ENCODE measurements at regions not wholly inside any gene's neighbourhood (a gene's known extent, or its start where the extent isn't known, plus 50 kb on each side); places are given as distances from the start of the nearest gene placed in this dataset.
A peak's percentile ranks its signal among the peaks of the same experiment; 100 is the strongest.

DNA sequence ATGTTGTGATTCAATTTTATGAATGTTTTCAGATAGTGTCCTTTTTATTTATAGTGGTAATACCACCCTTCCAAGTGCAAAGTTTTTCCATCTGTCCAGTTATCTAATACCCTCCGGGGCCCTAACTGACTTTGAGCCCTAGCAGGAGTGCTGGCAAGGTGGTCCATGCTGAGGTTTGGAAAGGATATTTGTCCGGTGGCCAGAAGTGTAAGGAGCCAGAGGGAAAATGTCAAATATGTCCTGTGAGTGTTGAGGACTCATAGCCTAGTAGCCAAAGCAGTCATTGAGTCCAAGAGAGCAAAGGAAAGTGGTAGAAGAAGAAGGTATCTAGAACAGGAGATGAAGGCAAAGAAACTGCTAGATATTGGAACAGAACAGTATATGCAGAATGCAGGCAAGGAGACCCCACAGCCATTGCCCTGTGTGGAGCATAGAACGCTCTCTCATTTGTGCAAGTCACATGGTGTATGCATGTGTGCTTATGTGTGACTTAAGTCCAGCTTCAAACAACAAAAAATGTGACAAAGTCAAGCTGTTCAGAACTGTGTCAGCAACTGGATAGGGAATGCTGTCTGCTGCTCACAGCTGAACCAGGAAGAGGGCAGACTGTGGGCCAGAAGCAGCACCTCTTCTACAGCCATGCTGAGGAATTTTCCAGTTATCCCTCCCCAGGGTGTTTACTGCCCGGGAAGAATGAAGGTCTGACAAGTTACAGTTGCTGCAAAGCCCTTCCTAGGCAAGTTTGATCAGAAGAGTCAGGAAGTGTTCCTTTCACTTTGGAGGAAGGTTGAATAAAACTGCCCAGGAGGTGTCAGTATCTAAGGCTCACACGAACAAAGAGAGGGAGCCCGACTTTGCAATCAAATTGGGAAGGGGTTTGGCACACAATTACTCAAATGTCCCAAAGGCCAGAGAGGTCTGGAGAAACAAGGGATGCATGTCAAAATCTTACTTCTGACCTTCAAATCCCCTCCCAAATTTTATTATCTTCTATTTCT lies 463.3 kb upstream of the DMAC1 start:
- no peak for DNase-seq
- intact Hi-C loops (cut with DNase I), result no loop called here

DNA sequence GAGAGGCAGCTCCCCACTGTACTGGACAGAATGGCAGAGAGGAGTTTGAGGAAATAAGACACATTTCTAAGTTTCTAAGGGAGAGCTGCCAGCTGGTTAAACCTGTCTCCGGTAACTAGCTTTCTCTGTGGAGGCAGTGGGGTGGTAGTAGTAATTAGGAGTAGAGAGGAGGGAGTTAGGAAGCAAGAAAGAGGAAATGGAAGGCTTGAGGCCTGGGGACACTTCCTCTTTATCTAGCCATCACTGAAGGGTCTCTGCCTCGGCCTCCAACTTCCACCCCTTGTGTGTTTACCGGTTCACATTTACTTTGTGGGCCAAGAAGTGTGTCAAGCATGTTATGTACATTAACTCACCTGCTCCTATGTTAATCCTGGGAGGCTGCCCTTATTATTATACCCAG lies 462.2 kb upstream of the DMAC1 start:
- intact Hi-C loops (cut with DNase I), result no loop called here
- DNase-seq, result no peak

DNA sequence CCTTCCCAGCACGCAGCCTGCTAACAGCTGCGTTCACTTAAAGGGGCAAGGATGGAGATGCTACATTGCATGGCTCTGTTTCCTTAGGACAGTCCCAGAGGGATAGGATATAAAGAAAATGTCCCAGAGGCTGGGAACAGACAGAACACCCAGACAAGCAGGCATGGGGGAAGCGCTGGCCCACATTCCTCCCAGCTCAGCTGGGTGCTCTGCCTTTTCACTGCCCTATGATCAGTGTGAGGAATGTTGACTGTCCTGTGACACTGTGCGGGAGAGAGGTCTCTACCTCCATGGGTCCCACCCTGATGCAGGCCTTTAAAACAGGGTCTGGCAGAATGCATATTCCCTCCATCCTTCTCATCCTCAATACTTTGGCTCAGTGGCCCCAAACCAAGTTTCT lies 459.4 kb upstream of the DMAC1 start:
- DNase-seq, result no peak
- intact Hi-C loops (cut with DNase I), result no loop called here

DNA sequence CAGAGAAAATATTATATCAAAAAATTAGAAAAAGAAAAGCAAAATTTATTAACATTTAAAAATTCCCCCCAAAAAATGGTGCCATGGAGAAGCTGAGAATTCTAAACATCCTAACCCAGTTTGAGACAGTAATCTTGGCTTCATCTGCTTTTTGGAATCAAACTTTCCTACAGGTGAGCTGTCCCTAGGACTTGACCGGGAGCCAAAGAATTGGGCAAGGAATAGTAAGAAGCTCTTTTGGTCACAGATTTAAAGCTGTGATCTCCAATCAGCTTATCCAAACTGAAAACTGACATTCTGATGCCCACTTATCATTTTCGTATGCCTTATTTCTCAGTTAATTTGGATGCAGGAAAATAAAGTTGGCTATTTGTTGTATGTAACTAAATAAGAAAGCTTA lies 457.3 kb upstream of the DMAC1 start:
- intact Hi-C loops (cut with DNase I), result no loop called here
- no peak for DNase-seq

DNA sequence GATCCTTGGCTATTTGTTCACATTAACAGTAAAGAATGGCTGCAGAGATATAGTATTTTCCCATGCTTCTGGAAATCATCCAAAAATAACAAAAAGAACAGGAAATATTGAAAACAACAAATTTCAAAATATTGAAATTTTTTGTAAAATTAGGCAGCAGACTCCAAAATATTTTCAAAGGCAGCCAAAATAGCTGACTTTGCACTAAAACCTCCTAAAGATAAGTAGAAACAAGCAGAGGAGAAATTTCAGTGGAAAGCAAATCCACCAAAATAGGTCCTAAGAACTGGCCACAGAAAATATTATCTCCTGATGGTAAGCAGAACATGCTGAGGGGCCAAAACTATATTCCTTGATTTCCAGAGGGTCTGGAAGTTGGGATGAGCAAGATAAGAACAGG lies 456.3 kb upstream of the DMAC1 start:
- intact Hi-C loops (cut with DNase I), result no loop called here
- DNase-seq, result no peak

DNA sequence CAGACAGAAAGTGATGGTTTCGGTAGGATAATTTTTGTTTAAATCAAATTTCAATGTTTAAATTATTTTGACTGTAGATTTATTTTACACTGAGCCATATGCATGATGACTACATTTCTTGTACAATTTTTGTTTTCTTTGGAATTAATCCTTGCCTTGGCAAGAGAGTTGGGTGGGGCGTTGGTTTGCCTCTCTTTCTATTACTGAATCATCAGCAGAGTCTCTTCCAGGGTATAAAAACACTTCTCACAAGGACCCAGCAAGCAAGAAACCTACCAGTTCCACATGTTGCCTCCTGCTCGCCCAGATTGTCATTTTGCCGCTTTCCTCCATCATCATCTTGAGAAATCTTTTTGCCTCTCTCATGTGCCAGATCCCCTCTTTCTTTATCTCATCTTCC lies 455.0 kb upstream of the DMAC1 start:
- no peak for DNase-seq
- intact Hi-C loops (cut with DNase I), result no loop called here

DNA sequence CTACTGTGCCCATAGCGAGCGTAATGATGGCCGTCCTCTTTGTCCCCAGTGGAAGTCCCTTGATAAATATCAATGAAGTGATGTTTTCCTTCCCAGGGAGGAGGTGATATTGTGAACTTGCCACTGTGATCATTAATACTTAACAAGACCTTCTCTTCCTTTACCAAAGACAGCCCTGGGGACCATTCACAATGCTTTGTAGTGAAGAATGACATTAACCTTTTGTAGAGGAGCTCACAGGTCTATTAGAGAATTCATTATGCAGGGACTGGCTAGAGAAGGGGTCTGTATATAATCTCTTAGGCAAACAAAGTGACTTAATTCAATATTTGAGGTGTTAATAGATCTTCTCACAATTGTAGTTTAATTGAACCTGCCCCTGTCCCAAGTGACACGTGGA lies 452.9 kb upstream of the DMAC1 start:
- DNase-seq, result no peak
- intact Hi-C loops (cut with DNase I), result no loop called here

DNA sequence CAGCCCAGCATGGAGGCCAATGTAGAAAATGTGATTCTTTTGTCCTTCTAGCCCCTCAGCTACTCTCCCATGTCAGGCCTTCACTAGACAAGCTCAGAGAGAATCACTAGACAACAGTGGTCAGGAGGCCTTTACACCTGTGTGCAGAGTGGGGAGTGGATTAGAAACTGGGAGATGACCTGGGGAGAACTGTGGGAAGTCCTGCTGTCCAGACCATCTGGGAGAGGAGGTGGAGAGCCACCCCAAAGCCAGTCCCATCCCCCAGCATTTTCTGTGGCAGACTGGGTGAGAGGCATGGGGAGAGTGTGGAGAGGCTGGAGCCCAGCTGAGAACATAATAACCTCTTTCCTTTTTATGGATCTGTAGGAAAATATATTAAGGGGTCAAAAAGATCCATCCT lies 452.0 kb upstream of the DMAC1 start:
- intact Hi-C loops (cut with DNase I), result no loop called here

DNA sequence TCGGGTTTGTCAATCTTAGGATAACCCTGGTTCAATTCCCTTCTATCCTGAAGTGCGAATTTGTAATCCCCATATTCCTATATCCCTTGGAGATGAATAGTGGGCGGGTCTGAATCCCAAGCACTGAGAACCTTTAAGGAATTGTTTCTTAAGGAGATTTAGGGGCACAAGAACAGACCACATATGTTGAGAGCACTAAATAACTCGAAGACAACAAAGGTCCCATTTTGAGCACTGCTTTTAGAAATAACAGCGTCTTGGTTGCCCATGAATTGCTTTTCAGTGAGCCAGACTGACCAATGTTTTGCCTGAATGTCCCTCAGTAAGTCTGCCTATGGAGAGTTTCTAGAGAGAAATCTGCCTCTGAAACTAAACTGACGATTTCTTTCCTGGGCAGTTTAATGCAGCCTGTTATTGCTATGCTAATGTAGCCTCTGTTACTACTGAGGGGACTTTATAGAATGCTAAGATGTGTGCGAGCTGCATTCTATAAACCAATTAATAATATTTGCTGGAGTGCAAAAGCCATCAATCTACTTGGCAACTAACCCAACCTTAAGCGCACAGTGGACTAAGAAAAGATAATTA lies 445.0 kb upstream of the DMAC1 start:
- intact Hi-C loops (cut with DNase I), result no loop called here
- DNase-seq, result peak in 1 of 42 donors; percentile 18

More for the DNA sequence above, 452.0 kb upstream of the DMAC1 start:
- DNase-seq, result no peak

DNA sequence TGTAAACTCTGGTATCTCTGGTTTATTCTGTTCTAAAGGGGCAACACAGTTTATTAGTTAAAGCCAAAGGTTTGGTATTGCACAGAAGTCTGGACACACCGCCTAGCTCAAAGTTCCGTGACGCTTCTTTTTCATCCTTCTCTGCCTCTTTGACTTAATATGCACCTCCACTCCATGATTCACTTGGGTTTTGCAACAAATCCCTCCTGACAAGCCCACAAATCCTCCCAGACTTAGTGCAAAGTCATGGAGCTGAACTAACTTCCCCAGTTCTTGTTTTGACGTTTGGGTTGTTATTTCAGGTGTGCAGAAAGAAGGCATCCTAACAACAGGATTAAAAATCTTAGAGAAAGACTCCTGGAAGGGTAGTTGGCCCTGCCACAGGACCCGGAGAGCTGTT lies 441.6 kb upstream of the DMAC1 start:
- DNase-seq, result no peak
- intact Hi-C loops (cut with DNase I), result no loop called here

DNA sequence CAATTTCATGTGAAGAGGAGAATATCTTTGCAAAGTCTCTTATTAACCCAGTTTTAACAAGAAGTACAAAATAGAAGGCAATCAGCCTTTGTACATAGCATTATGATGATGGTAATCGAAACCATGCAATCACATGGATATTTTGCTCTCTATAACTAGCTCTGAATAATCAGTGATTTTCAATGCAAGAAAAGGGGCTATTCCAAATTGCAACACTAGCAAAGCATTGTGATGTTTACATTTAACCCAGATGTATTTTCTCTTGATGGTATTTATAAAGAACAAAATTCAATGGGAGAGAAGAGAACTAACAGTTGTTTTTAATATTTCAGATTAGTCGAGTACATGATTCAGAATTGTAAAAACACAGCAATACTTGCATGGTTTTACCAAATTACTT lies 437.5 kb upstream of the DMAC1 start:
- no peak for DNase-seq
- intact Hi-C loops (cut with DNase I), result no loop called here

DNA sequence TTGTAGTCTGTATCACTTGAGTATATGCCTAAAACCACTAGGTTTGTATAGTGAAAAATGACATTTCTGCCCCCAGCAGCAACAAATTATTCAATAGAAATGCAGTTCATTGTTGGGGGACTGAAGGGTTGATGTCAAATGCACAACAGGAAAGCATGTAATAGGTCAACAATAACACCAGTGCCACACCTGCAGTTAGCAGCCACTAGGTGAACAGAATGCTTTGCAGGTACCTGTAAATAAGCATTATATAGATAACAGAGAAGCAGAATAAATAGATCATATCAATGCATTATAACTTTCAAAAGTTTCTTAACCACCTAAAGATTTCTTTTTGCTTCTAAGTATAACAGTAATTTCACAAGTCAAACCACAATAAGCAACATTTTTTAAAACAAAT lies 435.9 kb upstream of the DMAC1 start:
- intact Hi-C loops (cut with DNase I), result no loop called here
- DNase-seq, result no peak

DNA sequence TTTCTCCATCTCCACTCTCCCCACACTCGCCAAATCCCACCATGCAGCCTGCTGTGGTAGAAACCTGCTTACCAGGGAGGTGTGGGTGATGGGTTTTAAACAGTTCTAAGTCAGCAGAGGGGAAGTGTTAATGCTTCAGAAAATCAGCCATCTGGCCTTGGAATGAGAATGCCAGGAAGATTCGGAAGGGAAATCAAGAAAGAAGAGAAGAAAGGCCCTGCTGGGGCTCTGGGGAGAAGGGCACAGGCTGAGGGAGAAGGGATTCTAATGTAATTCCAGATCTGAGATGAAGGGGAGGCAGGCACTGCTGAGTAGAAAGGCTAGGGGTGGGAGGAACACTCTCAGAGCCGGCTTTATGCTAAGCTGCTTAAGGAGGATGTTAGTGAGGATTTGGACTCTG lies 434.7 kb upstream of the DMAC1 start:
- intact Hi-C loops (cut with DNase I), result no loop called here
- peak in 6 of 42 donors; percentile 4 to 38 (median 13) for DNase-seq

DNA sequence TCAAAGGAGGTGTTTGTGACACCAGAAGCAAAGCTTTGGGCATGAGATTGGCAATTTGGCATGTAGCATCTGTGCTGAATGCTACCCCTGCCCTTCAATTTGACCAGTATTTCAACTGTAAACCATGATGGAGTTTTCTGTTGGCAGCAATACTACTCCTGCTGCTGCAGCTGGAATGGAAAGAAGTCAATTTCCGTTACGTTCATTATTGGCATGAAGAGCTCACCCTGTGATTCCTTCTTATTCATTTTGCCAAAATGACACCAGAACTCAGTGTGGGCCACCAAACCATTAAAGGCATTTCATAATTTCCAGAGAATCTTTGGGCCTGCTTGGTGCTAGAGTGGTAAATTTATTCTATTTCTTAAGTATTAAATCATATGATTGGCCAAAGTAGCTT lies 433.1 kb upstream of the DMAC1 start:
- no peak for DNase-seq
- intact Hi-C loops (cut with DNase I), result no loop called here

DNA sequence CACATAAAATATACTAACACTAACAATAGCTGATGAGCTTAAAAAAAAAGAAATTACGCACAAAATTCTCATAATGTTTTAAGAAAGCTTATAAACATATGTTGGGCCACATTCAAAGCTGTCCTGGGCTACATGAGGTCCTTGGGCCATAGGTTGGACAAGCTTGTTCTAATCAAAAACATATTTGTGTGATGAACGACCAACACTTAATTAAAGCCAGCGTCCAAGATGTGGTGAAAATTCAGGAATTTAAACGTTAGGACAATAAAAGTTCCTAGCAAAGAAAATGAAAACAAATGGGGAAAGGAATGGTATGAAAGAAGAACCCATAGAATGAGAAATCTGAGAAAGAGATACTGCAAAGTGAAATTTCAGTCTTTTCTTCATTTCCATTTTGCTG lies 429.6 kb upstream of the DMAC1 start:
- intact Hi-C loops (cut with DNase I), result no loop called here
- DNase-seq, result no peak

DNA sequence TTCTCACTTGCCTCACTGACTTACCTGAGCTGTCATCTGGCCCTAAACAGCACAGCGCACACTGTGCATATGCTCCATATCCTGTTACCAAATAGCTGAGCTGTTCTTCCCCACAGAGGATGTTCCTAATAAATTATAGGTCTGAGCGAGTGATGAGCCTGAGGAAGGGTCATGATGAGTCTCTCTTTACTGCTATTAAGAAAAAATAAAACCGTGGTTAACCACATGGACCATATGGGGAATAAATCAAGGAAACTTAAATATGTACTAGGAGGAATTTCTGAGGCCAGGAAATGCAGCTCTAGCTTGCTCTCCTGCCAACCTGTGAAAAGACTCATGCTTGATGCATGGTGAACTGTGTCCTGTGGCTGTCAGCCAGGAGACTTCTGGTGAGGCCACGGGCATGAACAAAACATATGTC lies 424.8 kb upstream of the DMAC1 start:
- DNase-seq, result no peak
- intact Hi-C loops (cut with DNase I), result no loop called here

DNA sequence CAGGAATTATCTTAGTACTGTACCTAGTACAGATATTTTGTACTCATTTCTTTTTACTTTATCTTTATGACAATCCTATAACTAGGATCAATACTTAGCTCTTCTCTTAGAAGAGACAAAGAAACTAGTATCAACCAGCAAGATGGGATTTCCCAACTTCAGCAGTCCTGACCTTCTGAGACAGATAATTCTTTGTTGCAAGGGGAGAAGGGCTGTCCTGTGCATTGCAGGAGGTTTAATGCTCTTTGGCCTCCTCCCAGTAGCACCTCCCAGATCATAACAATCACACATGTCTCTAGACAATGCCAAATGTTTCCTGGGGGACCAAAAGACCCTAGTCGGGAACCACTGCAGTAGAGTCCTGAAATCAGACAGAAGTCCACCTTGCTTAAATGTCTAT lies 424.3 kb upstream of the DMAC1 start:
- DNase-seq, result no peak
- intact Hi-C loops (cut with DNase I), result no loop called here

DNA sequence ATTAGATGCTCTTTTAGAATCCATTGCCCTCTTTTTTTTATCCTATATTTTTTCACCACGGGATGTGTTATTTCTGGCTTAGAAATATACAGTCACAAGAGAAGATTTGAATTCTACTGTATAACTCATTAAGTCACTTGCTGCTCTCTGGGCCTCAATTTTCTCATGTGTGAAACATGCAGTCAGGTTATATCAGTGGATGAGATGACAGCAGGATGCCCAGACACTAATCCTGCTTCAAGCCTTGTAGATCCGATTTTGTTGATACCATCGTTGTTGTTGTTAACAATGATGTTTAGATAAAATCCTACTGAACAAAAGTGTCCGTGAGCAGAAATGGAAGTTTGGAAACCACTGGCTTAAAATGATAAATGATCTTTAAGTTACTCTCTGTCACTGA lies 421.9 kb upstream of the DMAC1 start:
- intact Hi-C loops (cut with DNase I), result no loop called here

DNA sequence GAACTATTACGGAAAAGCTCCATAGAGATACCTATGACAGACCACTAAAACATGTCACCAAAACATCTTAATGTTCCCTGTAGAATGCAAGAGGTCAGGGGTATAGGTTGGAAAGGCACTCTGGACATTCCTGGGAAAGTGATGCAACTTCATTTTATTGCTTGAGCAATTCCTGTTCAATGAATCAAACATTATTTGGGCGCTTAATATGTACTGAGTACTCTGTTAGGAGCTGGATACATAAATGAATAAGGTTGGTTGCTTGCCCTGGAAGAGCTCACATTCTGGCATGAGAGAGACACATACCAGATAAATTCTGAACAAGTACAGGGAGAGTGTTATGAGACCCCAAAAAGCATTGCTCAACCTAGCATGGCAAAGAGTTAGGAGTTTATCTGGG lies 408.9 kb upstream of the DMAC1 start:
- intact Hi-C loops (cut with DNase I), result no loop called here
- no peak for DNase-seq

More for the DNA sequence above, 421.9 kb upstream of the DMAC1 start:
- DNase-seq, result no peak

DNA sequence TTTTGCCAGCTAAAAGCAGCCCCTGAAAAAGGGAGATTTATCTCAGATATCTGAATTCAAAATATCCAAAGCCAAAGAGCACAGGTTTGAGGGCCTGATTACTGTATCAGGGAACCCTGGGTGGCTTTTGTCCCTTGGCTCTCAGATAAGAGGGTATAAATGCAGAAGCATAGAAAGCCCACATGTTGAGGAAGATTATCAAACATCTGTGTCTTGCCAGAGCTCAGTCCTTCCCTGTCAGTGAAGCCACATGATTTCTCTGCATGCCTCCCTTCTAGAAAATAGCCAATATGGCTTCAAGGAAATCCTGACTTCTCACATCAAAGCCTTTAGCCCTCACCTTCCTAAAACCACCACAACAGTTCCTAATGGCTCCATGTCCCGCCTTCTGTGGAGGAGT lies 408.0 kb upstream of the DMAC1 start:
- intact Hi-C loops (cut with DNase I), result no loop called here

DNA sequence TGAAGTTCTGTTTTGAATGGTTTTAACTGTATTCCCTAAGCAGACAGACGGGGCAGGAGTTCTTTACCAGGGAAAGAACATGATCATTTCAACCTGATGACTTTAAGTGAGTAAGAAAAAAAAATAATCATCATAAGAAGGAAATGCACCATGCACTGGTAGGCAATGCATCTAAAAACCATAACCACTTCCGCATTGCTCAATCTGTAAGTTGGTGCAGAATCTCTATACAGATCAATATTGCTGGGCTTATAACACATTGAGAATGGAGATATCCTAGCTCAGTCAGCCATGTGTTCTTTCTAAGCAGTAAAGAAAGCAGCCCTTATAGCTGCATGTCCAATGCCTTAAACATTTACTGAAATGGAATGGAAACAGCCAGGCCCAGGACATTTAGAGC lies 407.1 kb upstream of the DMAC1 start:
- DNase-seq, result no peak
- intact Hi-C loops (cut with DNase I), result no loop called here

More for the DNA sequence above, 408.0 kb upstream of the DMAC1 start:
- DNase-seq, result no peak
